Left ventricle myocardium inferior (tissue), 1 donor: ENCODE measurements at regions not wholly inside any gene's neighbourhood (a gene's known extent, or its start where the extent isn't known, plus 50 kb on each side); places are given as distances from the start of the nearest gene placed in this dataset.
A peak's percentile ranks its signal among the peaks of the same experiment; 100 is the strongest.

ENCODE experiments used
- DNase-seq: peaks from one replicate; pipeline ENCODE4 v3.0.0-alpha.2; 2020
- H3K27ac ChIP-seq: fragments of 200-600 bp; replicated peaks from 2 replicates; pipeline ENCODE4 v1.8.0; 2021
- H3K27me3 ChIP-seq: fragments of 200-600 bp; 2 replicates; pipeline ENCODE4 v1.8.0; 2021; ENCODE audit warnings: low read depth
- H3K36me3 ChIP-seq: fragments of 200-600 bp; 2 replicates; pipeline ENCODE4 v1.8.0; 2021
- H3K4me1 ChIP-seq: fragments of 200-600 bp; 2 replicates; pipeline ENCODE4 v1.8.0; 2021
- H3K4me3 ChIP-seq: fragments of 200-600 bp; 2 replicates; pipeline ENCODE4 v1.8.0; 2021; ENCODE audit warnings: mild to moderate bottlenecking, moderate library complexity
- H3K9me3 ChIP-seq: fragments of 200-600 bp; replicated peaks from 2 replicates; pipeline ENCODE4 v1.8.0; 2021
- intact Hi-C: fragments of 100-400 bp; cut with micrococcal nuclease; formaldehyde crosslinking; loops from one replicate; pipeline ENCODE4 v1.11.0; 2022
- TF ChIP-seq, protein P1 (sequence below): fragments of 200-600 bp; IDR thresholded peaks from 2 replicates; pipeline ENCODE4 v1.8.0; 2021; ENCODE audit warnings: antibody characterized with exemption, mild to moderate bottlenecking, borderline replicate concordance
- donor health status: DM: no; HTN: yes; CAD: no; lungs with severe emphysema.

DNA sequence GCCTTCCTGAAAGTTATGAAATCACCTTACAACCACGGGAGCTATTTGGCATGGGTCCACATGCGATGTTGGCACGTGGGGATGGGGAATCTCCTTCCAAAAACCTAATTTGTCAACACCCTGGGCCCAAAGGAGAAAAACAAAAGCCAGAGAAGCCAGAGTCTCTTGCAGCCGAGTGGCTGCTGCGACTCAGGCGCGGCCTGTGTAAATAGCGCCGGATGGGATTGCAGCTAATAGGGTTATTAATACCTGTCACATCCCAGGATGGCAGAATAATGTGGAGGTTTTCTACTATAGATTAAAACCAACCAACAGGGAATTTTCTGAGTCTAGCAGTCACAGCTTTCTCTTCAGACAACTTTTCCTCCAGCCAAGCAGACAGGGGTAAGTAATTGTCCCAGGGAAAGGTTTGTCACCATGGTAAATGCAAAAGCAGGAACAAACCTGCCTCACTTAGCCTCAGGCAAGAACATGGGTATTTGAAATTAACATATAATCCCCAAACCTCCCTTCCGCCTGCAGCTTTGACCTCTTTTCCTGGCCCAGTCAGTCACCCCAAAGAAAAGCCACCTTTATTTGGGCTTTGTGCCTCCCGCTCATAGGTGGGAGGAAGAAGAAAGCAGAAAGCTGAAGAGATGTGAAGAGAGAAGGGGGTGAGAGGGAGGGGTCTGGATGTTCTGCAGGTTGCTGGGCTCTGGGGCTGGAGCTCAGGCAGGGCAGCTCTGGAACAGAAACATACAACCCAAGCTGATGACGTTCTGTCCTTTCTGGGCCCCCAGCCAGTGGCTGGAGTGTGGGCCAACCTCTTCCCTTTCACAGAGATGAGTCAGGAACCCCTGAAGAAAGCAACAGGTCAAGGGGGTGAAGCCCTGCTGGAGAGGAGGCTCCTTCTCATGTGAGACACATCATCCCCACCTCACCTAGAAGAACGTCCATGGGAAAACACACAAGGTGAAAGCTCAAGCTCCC, 376.5 kb downstream of the NXPE2 start:
- H3K4me1 ChIP-seq, result peaks cover 8% of the 10 kb centered on the region
- intact Hi-C loops, result no loop called here
- TF ChIP-seq, protein P1, sequence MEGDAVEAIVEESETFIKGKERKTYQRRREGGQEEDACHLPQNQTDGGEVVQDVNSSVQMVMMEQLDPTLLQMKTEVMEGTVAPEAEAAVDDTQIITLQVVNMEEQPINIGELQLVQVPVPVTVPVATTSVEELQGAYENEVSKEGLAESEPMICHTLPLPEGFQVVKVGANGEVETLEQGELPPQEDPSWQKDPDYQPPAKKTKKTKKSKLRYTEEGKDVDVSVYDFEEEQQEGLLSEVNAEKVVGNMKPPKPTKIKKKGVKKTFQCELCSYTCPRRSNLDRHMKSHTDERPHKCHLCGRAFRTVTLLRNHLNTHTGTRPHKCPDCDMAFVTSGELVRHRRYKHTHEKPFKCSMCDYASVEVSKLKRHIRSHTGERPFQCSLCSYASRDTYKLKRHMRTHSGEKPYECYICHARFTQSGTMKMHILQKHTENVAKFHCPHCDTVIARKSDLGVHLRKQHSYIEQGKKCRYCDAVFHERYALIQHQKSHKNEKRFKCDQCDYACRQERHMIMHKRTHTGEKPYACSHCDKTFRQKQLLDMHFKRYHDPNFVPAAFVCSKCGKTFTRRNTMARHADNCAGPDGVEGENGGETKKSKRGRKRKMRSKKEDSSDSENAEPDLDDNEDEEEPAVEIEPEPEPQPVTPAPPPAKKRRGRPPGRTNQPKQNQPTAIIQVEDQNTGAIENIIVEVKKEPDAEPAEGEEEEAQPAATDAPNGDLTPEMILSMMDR, result no peak
- no peaks in the 10 kb centered on the region for H3K27me3 ChIP-seq
- H3K9me3 ChIP-seq, result peaks cover 25% of the 10 kb centered on the region
- no peaks in the 10 kb centered on the region for H3K36me3 ChIP-seq
- no peak overlapping the region for H3K27ac ChIP-seq
- no peak overlapping the region for H3K4me3 ChIP-seq
- DNase-seq, result peak; percentile 42

DNA sequence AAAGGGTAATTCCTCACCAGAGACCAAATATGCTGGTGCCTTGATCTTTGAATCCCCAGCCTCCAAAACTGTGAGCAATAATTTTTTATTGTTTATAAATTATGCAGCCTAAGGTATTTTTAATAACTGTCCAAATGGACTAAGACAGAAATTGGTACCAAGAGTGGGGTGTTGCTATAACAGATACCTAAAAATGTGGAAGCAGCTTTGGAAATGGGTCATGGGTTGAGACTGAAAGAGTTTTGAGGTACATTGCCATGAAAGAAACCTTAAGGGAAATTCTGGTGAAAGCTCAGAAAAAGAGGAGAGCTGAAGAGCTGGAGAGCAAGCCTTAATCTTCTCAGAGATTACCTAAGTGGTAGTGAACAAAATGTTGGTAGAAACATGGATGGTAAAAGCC, 378.2 kb downstream of the NXPE2 start:
- no peak for DNase-seq
- Histone ChIP-seq H3K27ac (no peak overlapping the region), H3K9me3 (peaks cover 25% of the 10 kb centered on the region), H3K36me3 (no peaks in the 10 kb centered on the region), H3K4me3 (no peak overlapping the region), H3K4me1 (peaks cover 8% of the 10 kb centered on the region), H3K27me3 (no peaks in the 10 kb centered on the region)
- TF ChIP-seq, protein P1, result no peak
- intact Hi-C loops, result no loop called here

DNA sequence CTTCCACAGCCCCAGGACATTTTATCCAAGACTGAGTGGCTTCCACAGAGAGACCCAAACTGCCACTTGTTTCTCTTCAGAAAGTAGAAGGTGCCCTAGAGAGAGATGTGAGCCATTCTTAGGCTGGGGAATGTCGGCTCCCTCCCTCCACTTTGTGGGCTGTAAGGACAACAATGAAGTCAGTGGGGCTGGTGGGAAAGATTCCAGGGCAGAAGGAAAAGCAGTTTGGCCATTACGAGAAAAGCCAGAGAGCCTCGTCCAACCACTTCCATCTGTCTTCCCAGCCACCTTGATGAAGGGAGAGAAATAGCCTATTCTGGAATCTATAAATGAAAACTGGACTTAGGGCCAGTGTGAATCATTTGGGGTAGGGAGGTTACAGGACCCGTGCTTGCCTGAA, 382.5 kb downstream of the NXPE2 start:
- H3K4me1 ChIP-seq, result no peaks in the 10 kb centered on the region
- DNase-seq, result no peak
- no peak overlapping the region for H3K27ac ChIP-seq
- peaks cover 32% of the 10 kb centered on the region for H3K9me3 ChIP-seq
- H3K36me3 ChIP-seq, result no peaks in the 10 kb centered on the region
- H3K4me3 ChIP-seq, result no peak overlapping the region
- H3K27me3 ChIP-seq, result no peaks in the 10 kb centered on the region
- TF ChIP-seq, protein P1, result no peak
- intact Hi-C loops, result no loop called here

DNA sequence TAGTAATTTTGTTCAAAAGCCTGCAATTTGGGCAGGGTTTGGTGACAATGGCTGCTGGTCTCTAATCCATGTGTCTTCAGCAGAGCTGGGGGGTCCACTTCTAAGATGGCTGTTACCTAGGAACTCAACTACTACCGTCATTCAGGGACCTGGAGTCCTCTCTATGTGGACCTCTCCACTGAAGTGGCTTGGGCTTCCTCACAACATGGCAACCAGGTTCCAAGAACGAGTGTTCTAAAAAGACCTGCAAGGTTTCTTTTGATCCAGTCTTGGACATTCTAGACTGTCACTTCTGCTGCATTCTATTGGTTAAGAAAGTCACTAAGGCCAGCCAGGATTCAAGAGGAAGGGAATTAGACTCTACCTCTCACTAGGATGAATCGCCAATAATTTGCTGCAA, 387.0 kb downstream of the NXPE2 start:
- Histone ChIP-seq H3K4me1 (no peaks in the 10 kb centered on the region), H3K9me3 (peaks cover 12% of the 10 kb centered on the region), H3K27ac (no peak overlapping the region), H3K4me3 (no peak overlapping the region), H3K27me3 (no peaks in the 10 kb centered on the region), H3K36me3 (no peaks in the 10 kb centered on the region)
- DNase-seq, result no peak
- TF ChIP-seq, protein P1, result no peak
- intact Hi-C loops, result no loop called here

DNA sequence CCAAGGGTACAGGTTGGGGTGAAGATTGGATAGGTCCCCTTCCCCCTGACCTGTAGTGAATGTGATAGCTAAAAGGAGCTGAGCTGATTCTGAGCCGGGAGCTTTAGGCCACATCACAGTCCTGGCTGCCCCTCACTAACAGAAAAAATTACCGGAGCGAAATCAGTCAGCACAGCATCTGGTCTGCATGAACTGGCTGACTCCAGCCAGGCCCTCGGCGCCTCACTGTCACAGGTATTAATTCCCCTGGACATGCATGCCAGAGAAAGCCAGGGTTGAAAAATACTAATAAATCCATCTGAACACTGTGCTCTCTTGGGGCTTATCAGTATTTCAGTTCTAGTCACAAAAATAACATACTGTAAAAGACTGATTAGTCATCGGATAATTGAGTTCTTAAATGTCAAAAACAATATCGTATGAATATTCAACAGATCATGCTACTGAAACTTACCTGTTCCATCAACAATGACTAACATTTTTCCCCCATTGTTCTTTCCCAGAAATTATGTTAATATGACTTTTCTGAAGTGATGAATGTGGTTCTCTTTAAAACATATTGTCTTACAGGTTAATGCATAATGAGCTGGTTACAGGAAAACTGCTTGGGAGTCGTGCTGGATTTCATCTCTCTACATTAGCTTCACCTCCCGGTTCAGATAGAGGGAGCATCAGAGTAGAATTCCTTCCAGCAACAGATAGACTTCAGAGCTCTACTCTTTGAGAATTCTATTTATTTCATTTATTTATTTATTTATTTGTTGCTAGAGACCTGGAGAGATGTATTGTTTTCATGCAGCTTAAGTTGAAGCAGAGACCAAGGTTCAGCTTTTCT, 387.7 kb downstream of the NXPE2 start:
- H3K27ac ChIP-seq, result no peak overlapping the region
- no peaks in the 10 kb centered on the region for H3K36me3 ChIP-seq
- peaks cover 12% of the 10 kb centered on the region for H3K9me3 ChIP-seq
- H3K4me3 ChIP-seq, result no peak overlapping the region
- DNase-seq, result no peak
- no peaks in the 10 kb centered on the region for H3K4me1 ChIP-seq
- TF ChIP-seq, protein P1, result no peak
- H3K27me3 ChIP-seq, result no peaks in the 10 kb centered on the region
- intact Hi-C loops, result no loop called here
